ENCODE measurements at regions not wholly inside any gene's neighbourhood (a gene's known extent, or its start where the extent isn't known, plus 50 kb on each side); places are given as distances from the start of the nearest gene placed in this dataset.

- H3K27me3 ChIP-seq (ENCODE audit: control insufficient read depth, insufficient read depth, low read length), result no peaks in the 10 kb centered on the region
- no peaks in the 10 kb centered on the region for H3K36me3 ChIP-seq (ENCODE audit: control insufficient read depth, insufficient read depth, low read length)
- DNase-seq (ENCODE audit: low read depth), result no peak
- H3K4me3 ChIP-seq (ENCODE audit: low read depth, low read length), result no peak overlapping the region
- TF ChIP-seq CTCF (IDR thresholded peaks at IDR 0.05; ENCODE audit: insufficient read depth, low read length, poor library complexity, severe bottlenecking), result no peak
Observed at GRCh38 chr14:83816761-83817160, 1713.2 kb upstream of the FLRT2 start.

GRCh38 chr14:83825843-83826242 lies 1704.1 kb upstream of the FLRT2 start:
- Histone ChIP-seq H3K4me3 (ENCODE audit: low read depth, low read length) (no peak overlapping the region), H3K27me3 (ENCODE audit: control insufficient read depth, insufficient read depth, low read length) (no peaks in the 10 kb centered on the region), H3K36me3 (ENCODE audit: control insufficient read depth, insufficient read depth, low read length) (no peaks in the 10 kb centered on the region)
- no peak for DNase-seq (ENCODE audit: low read depth)
- TF ChIP-seq CTCF (IDR thresholded peaks at IDR 0.05; ENCODE audit: insufficient read depth, low read length, poor library complexity, severe bottlenecking), result no peak

- Histone ChIP-seq H3K27me3 (ENCODE audit: control insufficient read depth, insufficient read depth, low read length) (no peaks in the 10 kb centered on the region), H3K36me3 (ENCODE audit: control insufficient read depth, insufficient read depth, low read length) (no peaks in the 10 kb centered on the region), H3K4me3 (ENCODE audit: low read depth, low read length) (no peak overlapping the region)
- no peak for DNase-seq (ENCODE audit: low read depth)
- TF ChIP-seq CTCF (IDR thresholded peaks at IDR 0.05; ENCODE audit: insufficient read depth, low read length, poor library complexity, severe bottlenecking), result no peak
Observed at GRCh38 chr14:83826838-83827237, 1703.1 kb upstream of the FLRT2 start.

- no peak for DNase-seq (ENCODE audit: low read depth)
- no peaks in the 10 kb centered on the region for H3K36me3 ChIP-seq (ENCODE audit: control insufficient read depth, insufficient read depth, low read length)
- no peak for TF ChIP-seq CTCF (IDR thresholded peaks at IDR 0.05; ENCODE audit: insufficient read depth, low read length, poor library complexity, severe bottlenecking)
Observed at GRCh38 chr14:83827383-83827782, 1702.6 kb upstream of the FLRT2 start.

GRCh38 chr14:83828406-83828805 lies 1701.5 kb upstream of the FLRT2 start:
- Histone ChIP-seq H3K36me3 (ENCODE audit: control insufficient read depth, insufficient read depth, low read length) (no peaks in the 10 kb centered on the region), H3K27me3 (ENCODE audit: control insufficient read depth, insufficient read depth, low read length) (no peaks in the 10 kb centered on the region), H3K4me3 (ENCODE audit: low read depth, low read length) (no peak overlapping the region)
- DNase-seq (ENCODE audit: low read depth), result no peak
- TF ChIP-seq CTCF (IDR thresholded peaks at IDR 0.05; ENCODE audit: insufficient read depth, low read length, poor library complexity, severe bottlenecking), result no peak

More at GRCh38 chr14:83827383-83827782, 1702.6 kb upstream of the FLRT2 start:
- Histone ChIP-seq H3K4me3 (ENCODE audit: low read depth, low read length) (no peak overlapping the region), H3K27me3 (ENCODE audit: control insufficient read depth, insufficient read depth, low read length) (no peaks in the 10 kb centered on the region)

- no peaks in the 10 kb centered on the region for H3K36me3 ChIP-seq (ENCODE audit: control insufficient read depth, insufficient read depth, low read length)
- H3K4me3 ChIP-seq (ENCODE audit: low read depth, low read length), result no peak overlapping the region
- no peaks in the 10 kb centered on the region for H3K27me3 ChIP-seq (ENCODE audit: control insufficient read depth, insufficient read depth, low read length)
- no peak for DNase-seq (ENCODE audit: low read depth)
- no peak for TF ChIP-seq CTCF (IDR thresholded peaks at IDR 0.05; ENCODE audit: insufficient read depth, low read length, poor library complexity, severe bottlenecking)
Observed at GRCh38 chr14:83830316-83830715, 1699.6 kb upstream of the FLRT2 start.

All from kidney epithelial cell (primary cell).